DOHH2 (cell line): ENCODE measurements at regions not wholly inside any gene's neighbourhood (a gene's known extent, or its start where the extent isn't known, plus 50 kb on each side); places are given as distances from the start of the nearest gene placed in this dataset.

Experiments used
- H3F3A ChIP-seq: fragments of 200-600 bp; sonication (generic), shearing (Covaris generic); 2 replicates; pipeline ENCODE4 v1.6.0; 2016; ENCODE audit warnings: antibody characterized with exemption, mild to moderate bottlenecking; ENCODE audit not compliant: control insufficient read depth, insufficient read depth
- H3K27ac ChIP-seq: fragments of 200-600 bp; sonication (generic); 2 replicates; pipeline ENCODE4 v1.5.1; 2014; ENCODE audit warnings: low read depth, mild to moderate bottlenecking, low read length, moderate library complexity
- H3K27me3 ChIP-seq: fragments of 200-600 bp; sonication (generic); 2 replicates; pipeline ENCODE4 v1.6.1; 2014; ENCODE audit warnings: mild to moderate bottlenecking, low read length, mixed read lengths; ENCODE audit not compliant: control insufficient read depth
- H3K36me3 ChIP-seq: fragments of 200-600 bp; sonication (generic); 2 replicates; pipeline ENCODE4 v1.6.1; 2014; ENCODE audit warnings: mild to moderate bottlenecking, low read length, moderate library complexity, mixed read lengths; ENCODE audit not compliant: control insufficient read depth
- H3K4me1 ChIP-seq: fragments of 200-600 bp; sonication (generic); 2 replicates; pipeline ENCODE4 v1.6.1; 2014; ENCODE audit warnings: mild to moderate bottlenecking, low read length, mixed read lengths; ENCODE audit not compliant: control insufficient read depth
- H3K4me2 ChIP-seq: fragments of 200-600 bp; sonication (generic); 2 replicates; pipeline ENCODE4 v1.6.0; 2014; ENCODE audit warnings: mild to moderate bottlenecking, low read length, moderate library complexity
- H3K4me3 ChIP-seq: fragments of 200-600 bp; sonication (generic); 2 replicates; pipeline ENCODE4 v1.5.1; 2014; ENCODE audit warnings: mild to moderate bottlenecking, low read length, mixed read lengths
- H3K79me2 ChIP-seq: fragments of 200-600 bp; sonication (generic); 2 replicates; pipeline ENCODE4 v1.6.1; 2014; ENCODE audit warnings: mild to moderate bottlenecking, low read length, mixed read lengths; ENCODE audit not compliant: control insufficient read depth
- H3K9me2 ChIP-seq: fragments of 200-600 bp; sonication (generic); replicated peaks from 2 replicates; pipeline ENCODE4 v1.6.1; 2014; ENCODE audit warnings: mild to moderate bottlenecking, low read length, mixed read lengths; ENCODE audit not compliant: control insufficient read depth
- H3K9me3 ChIP-seq: fragments of 200-600 bp; sonication (generic); 2 replicates; pipeline ENCODE4 v1.6.1; 2014; ENCODE audit warnings: antibody characterized with exemption, low read length, mixed read lengths; ENCODE audit not compliant: control insufficient read depth, insufficient read depth
- H4K20me1 ChIP-seq: fragments of 200-600 bp; sonication (generic); 2 replicates; pipeline ENCODE4 v1.6.0; 2014; ENCODE audit warnings: low read depth, mild to moderate bottlenecking, antibody characterized with exemption, low read length, moderate library complexity; ENCODE audit not compliant: control insufficient read depth, insufficient read depth
- CTCF ChIP-seq: fragments of 200-600 bp; sonication (generic); IDR thresholded peaks from one replicate; pipeline ENCODE4 v1.5.1; 2014; ENCODE audit warnings: antibody characterized with exemption, mild to moderate bottlenecking, low read depth, low read length; ENCODE audit not compliant: poor library complexity, severe bottlenecking
- EZH2phosphoT487 ChIP-seq: fragments of 200-600 bp; sonication (generic); IDR thresholded peaks from 2 replicates; pipeline ENCODE4 v1.6.1; 2017; ENCODE audit warnings: borderline replicate concordance, mild to moderate bottlenecking, antibody characterized with exemption, low read length, moderate library complexity, mixed read lengths

GRCh38 chr7:157487046-157487770 lies 150.4 kb downstream of the DNAJB6 start:
- Histone ChIP-seq H3F3A (peaks cover under 1% of the 10 kb centered on the region), H3K4me3 (no peak overlapping the region), H3K27ac (no peak overlapping the region), H3K27me3 (no peaks in the 10 kb centered on the region), H3K79me2 (no peaks in the 10 kb centered on the region), H3K4me2 (no peak overlapping the region), H4K20me1 (no peaks in the 10 kb centered on the region), H3K9me3 (peaks cover 9% of the 10 kb centered on the region), H3K4me1 (peaks cover 11% of the 10 kb centered on the region), H3K9me2 (no peaks in the 10 kb centered on the region), H3K36me3 (no peaks in the 10 kb centered on the region)
- TF ChIP-seq EZH2phosphoT487 (no peak), CTCF (no peak)

- Histone ChIP-seq H4K20me1 (no peaks in the 10 kb centered on the region), H3K79me2 (no peaks in the 10 kb centered on the region), H3K27ac (no peak overlapping the region), H3K36me3 (no peaks in the 10 kb centered on the region), H3K27me3 (peaks cover 5% of the 10 kb centered on the region; the same call in 1 of the 2 replicates), H3K9me2 (no peaks in the 10 kb centered on the region), H3K4me3 (no peak overlapping the region), H3K9me3 (peaks cover 7% of the 10 kb centered on the region), H3K4me1 (peaks cover 11% of the 10 kb centered on the region), H3F3A (no peaks in the 10 kb centered on the region), H3K4me2 (no peak overlapping the region)
- TF ChIP-seq EZH2phosphoT487 (no peak), CTCF (no peak)
Measured at GRCh38 chr7:157488281-157488680, 151.5 kb downstream of the DNAJB6 start.

GRCh38 chr7:157488966-157489365 lies 152.2 kb downstream of the DNAJB6 start:
- Histone ChIP-seq H3K27me3 (peaks cover 10% of the 10 kb centered on the region; the same call in 1 of the 2 replicates), H3K79me2 (no peaks in the 10 kb centered on the region), H3K9me2 (no peaks in the 10 kb centered on the region), H3K27ac (no peak overlapping the region), H3K4me3 (no peak overlapping the region), H3K4me2 (no peak overlapping the region), H3K9me3 (peaks cover 7% of the 10 kb centered on the region), H3K4me1 (peaks cover 11% of the 10 kb centered on the region), H3F3A (no peaks in the 10 kb centered on the region), H3K36me3 (no peaks in the 10 kb centered on the region), H4K20me1 (no peaks in the 10 kb centered on the region)
- TF ChIP-seq CTCF (no peak), EZH2phosphoT487 (no peak)
